Spleen (tissue), 11 donors: ENCODE measurements at regions not wholly inside any gene's neighbourhood (a gene's known extent, or its start where the extent isn't known, plus 50 kb on each side); places are given as distances from the start of the nearest gene placed in this dataset.

ENCODE experiments used
- DNase-seq: peaks from one replicate; pipeline ENCODE4 v3.0.0-alpha.2; 2020
- H3K27ac ChIP-seq, 8 donors: fragments of 200-600 bp; sonication (generic) in 7 of 8; 1 replicate in 4 of 8; 2 replicates in 4 of 8; pipeline versions ENCODE4 v1.5.0 to v1.8.0; 2016 to 2021; ENCODE audit warnings: inconsistent platforms in 4 of 8, mild to moderate bottlenecking in 4 of 8, moderate library complexity in 1 of 8
- H3K27me3 ChIP-seq, 7 donors: fragments of 200-600 bp; sonication (generic) in 6 of 7; replicated peaks in 1 of 7; 1 replicate in 4 of 7; 2 replicates in 3 of 7; pipeline versions ENCODE4 v1.5.0 to v1.8.0; 2016 to 2021; ENCODE audit warnings: inconsistent platforms in 3 of 7, mild to moderate bottlenecking in 1 of 7
- H3K36me3 ChIP-seq, 6 donors: fragments of 200-600 bp; sonication (generic) in 5 of 6; 1 replicate in 4 of 6; 2 replicates in 2 of 6; pipeline versions ENCODE4 v1.5.0 to v1.8.0; 2016 to 2021; ENCODE audit warnings: inconsistent platforms in 2 of 6
- H3K4me1 ChIP-seq, 6 donors: fragments of 200-600 bp; sonication (generic) in 5 of 6; 1 replicate in 3 of 6; 2 replicates in 3 of 6; pipeline versions ENCODE4 v1.5.0 to v1.8.0; 2016 to 2021; ENCODE audit warnings: inconsistent platforms in 3 of 6
- H3K4me3 ChIP-seq, 8 donors: fragments of 200-600 bp; sonication (generic) in 7 of 8; 1 replicate in 4 of 8; 2 replicates in 4 of 8; pipeline versions ENCODE4 v1.5.0 to v1.8.0; 2016 to 2021; ENCODE audit warnings: inconsistent platforms in 4 of 8, mild to moderate bottlenecking in 4 of 8, moderate library complexity in 2 of 8
- H3K9me3 ChIP-seq, 8 donors: fragments of 200-600 bp; sonication (generic) in 7 of 8; 1 replicate in 4 of 8; 2 replicates in 4 of 8; pipeline versions ENCODE4 v1.5.0 to v1.8.0; 2016 to 2021; ENCODE audit warnings: inconsistent platforms in 4 of 8
- POLR2A ChIP-seq, 3 donors: fragments of 450-650 bp; IDR thresholded peaks; one replicate each; pipeline ENCODE4 v1.5.1; 2017; ENCODE audit warnings: antibody characterized with exemption in 3 of 3, mild to moderate bottlenecking in 1 of 3
- POLR2AphosphoS5 ChIP-seq, 3 donors: sonication (generic); formaldehyde crosslinking; IDR thresholded peaks; one replicate each; pipeline ENCODE4 v1.5.1; 2017; ENCODE audit warnings: antibody characterized with exemption in 3 of 3
- WGBS, 5 donors: extraction: QIAGEN DNeasy Blood & Tissue Kit in 3 of 5; methylation state at CpG; one replicate each; pipeline versions ENCODE4 v1.1.5 to v1.1.7; 2013 to 2018; 5-methylcytosine and 5-hydroxymethylcytosine counted together
- intact Hi-C: fragments of 100-400 bp; cut with DNase I; formaldehyde crosslinking; loops from one replicate; pipeline ENCODE4 v1.15.0; 2023; ENCODE audit warnings: low total_unique reads
- TF ChIP-seq, protein P1 (sequence below), 11 experiments: fragments of 200-600 bp in 7 of 11; fragments of 450-650 bp in 4 of 11; sonication (generic) in 4 of 11; IDR thresholded peaks in 8 of 11; conservative IDR thresholded peaks in 3 of 11; 1 replicate in 7 of 11; 2 replicates in 4 of 11; pipeline versions ENCODE4 v1.4.0 to v1.8.0; 2016 to 2021; ENCODE audit warnings: antibody characterized with exemption in 11 of 11, inconsistent platforms in 4 of 11, mild to moderate bottlenecking in 1 of 11
- donor health status: healthy with polysubstance abuse.
- donor health status: DM: no; HTN: no; CAD: no; lungs with moderate emphysema.
- donor health status: DM: no; HTN: no; CAD: no.
- donor health status: Bipolar disorder and iron deficiency.
- donor health status: healthy.
- donor health status: DM: no; HTN: no; CAD: no.
- donor health status: DM: yes; HTN: yes; CAD: no.

DNA sequence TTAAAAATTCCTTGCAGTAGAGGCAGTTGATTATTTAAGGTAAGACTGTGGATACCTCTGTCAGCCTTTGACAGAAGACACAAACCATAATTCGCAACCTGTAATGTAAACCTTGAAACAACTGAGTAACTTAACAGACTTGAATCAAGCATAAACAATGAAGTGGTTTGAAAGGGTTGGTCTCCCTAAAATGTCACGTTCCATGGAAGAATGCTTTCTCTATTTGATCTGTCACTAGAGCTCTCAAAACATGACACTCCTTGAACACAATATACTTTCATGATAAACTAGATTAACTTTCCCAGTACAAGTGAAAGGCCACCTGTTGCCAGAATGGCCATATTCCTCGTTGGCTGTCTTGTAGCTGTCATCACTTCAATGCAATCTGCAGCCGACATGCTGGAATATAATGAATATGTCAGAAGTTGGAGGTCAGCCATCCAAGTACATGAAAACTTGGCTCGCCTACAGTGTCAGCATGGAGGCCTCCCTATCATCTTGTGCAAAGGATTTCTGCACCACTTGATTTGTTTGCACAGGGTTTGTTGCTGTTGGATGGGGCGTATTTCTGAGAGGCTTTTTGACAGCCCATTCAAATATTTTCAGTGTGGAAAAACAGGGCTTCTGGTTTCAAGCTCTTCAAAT, 228.0 kb downstream of the TLE4 start:
- no peak overlapping the region for H3K27ac ChIP-seq
- H3K9me3 ChIP-seq, result no peaks in the 10 kb centered on the region
- H3K27me3 ChIP-seq, result no peaks in the 10 kb centered on the region
- 72 to 93% (median 83%) methylated on average over 6 of the region's 6 CpGs for WGBS, 5 donors
- TF ChIP-seq POLR2AphosphoS5 (IDR thresholded peaks at IDR 0.05), result no peak
- TF ChIP-seq, protein P1, sequence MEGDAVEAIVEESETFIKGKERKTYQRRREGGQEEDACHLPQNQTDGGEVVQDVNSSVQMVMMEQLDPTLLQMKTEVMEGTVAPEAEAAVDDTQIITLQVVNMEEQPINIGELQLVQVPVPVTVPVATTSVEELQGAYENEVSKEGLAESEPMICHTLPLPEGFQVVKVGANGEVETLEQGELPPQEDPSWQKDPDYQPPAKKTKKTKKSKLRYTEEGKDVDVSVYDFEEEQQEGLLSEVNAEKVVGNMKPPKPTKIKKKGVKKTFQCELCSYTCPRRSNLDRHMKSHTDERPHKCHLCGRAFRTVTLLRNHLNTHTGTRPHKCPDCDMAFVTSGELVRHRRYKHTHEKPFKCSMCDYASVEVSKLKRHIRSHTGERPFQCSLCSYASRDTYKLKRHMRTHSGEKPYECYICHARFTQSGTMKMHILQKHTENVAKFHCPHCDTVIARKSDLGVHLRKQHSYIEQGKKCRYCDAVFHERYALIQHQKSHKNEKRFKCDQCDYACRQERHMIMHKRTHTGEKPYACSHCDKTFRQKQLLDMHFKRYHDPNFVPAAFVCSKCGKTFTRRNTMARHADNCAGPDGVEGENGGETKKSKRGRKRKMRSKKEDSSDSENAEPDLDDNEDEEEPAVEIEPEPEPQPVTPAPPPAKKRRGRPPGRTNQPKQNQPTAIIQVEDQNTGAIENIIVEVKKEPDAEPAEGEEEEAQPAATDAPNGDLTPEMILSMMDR (IDR thresholded peaks at IDR 0.05 in 8 of 11, conservative IDR thresholded peaks at IDR 0.05 in 3 of 11), result no peak
- TF ChIP-seq POLR2A (IDR thresholded peaks at IDR 0.05), result no peak
- H3K36me3 ChIP-seq, result no peaks in the 10 kb centered on the region
- intact Hi-C loops, result no loop called here
- H3K4me1 ChIP-seq, result no peaks in the 10 kb centered on the region
- no peak overlapping the region for H3K4me3 ChIP-seq
- DNase-seq, result no peak

DNA sequence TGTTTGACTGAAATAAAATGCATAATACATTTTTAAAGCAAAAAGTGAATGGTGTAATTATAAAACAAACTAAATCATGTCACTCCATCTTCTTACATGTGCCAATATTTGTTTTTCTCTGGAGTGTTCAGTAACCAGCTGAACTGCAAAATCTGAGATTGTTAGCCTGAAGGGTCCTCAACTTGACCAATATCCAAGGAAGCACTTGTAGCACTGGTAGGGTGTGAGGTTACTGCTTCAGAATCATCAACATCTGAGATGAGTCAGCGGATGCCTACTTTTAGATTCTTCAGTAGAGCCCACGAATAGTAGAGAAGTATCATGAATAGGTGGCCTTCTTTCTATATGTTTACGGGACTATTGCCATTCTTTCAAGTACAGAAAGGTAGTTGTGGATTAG, 226.7 kb downstream of the TLE4 start:
- H3K27ac ChIP-seq, result no peak overlapping the region
- H3K9me3 ChIP-seq, result no peaks in the 10 kb centered on the region
- TF ChIP-seq POLR2AphosphoS5 (IDR thresholded peaks at IDR 0.05) (no peak), POLR2A (IDR thresholded peaks at IDR 0.05) (no peak)
- TF ChIP-seq, protein P1 (IDR thresholded peaks at IDR 0.05 in 8 of 11, conservative IDR thresholded peaks at IDR 0.05 in 3 of 11), result no peak
- no peaks in the 10 kb centered on the region for H3K27me3 ChIP-seq
- H3K4me3 ChIP-seq, result no peak overlapping the region
- intact Hi-C loops, result no loop called here
- DNase-seq, result no peak
- WGBS, 5 donors, result 89 to 97% (median 92%) methylated on average over 3 of the region's 3 CpGs
- H3K36me3 ChIP-seq, result no peaks in the 10 kb centered on the region
- H3K4me1 ChIP-seq, result no peaks in the 10 kb centered on the region

DNA sequence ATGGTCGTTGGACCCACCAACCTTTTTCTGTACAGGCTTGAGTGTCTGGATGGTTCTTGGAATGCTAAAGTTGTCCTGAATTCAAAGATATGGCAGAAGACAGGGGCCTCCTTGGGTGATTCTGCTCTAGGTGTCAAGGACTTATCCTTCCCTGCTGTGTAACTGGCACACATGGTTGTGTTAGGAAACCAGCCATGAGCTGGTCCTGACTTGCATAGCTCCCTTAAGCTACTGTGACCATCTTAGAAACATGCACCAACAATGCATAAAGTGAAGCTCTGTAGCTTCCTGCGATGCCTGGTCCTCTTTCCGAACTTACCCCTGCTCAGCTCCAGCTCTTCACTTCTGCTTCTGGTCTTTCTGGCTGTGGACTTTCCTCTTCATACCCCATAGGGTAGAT, 224.6 kb downstream of the TLE4 start:
- no peaks in the 10 kb centered on the region for H3K27me3 ChIP-seq
- no peaks in the 10 kb centered on the region for H3K4me1 ChIP-seq
- H3K9me3 ChIP-seq, result no peaks in the 10 kb centered on the region
- H3K36me3 ChIP-seq, result no peaks in the 10 kb centered on the region
- H3K4me3 ChIP-seq, result no peak overlapping the region
- TF ChIP-seq, protein P1 (IDR thresholded peaks at IDR 0.05 in 8 of 11, conservative IDR thresholded peaks at IDR 0.05 in 3 of 11), result no peak
- TF ChIP-seq POLR2AphosphoS5 (IDR thresholded peaks at IDR 0.05), result no peak
- TF ChIP-seq POLR2A (IDR thresholded peaks at IDR 0.05), result no peak
- intact Hi-C loops, result no loop called here
- DNase-seq, result no peak
- no peak overlapping the region for H3K27ac ChIP-seq
- 89 to 96% (median 90%) methylated on average over 3 of the region's 3 CpGs for WGBS, 5 donors

DNA sequence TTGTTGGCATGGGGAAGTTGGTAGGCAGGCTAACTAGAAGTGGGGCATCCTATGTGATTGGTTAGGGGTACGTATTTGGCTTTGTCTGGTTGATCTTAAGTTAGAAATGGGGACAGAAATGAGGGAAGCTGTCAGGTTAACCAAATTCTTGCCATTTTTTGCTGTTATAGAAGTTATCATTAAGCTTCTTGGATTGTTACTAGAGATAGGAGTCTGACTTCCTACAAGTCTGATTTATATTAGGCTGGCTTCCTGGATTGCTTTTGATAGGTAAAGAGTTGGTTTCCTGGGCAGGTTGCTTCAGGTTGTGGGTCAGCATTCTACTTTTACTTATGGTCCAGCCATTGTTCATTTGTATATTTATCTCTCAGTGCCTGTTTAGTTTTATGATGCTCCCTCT, 216.9 kb downstream of the TLE4 start:
- no peak for DNase-seq
- TF ChIP-seq POLR2A (IDR thresholded peaks at IDR 0.05), result no peak
- TF ChIP-seq, protein P1 (IDR thresholded peaks at IDR 0.05 in 8 of 11, conservative IDR thresholded peaks at IDR 0.05 in 3 of 11), result no peak
- no peak for TF ChIP-seq POLR2AphosphoS5 (IDR thresholded peaks at IDR 0.05)
- H3K9me3 ChIP-seq, result peaks cover 0 to 14% (median 9%) of the 10 kb centered on the region in 8 donors
- H3K4me1 ChIP-seq, result no peaks in the 10 kb centered on the region
- H3K27ac ChIP-seq, result no peak overlapping the region
- H3K36me3 ChIP-seq, result no peaks in the 10 kb centered on the region
- intact Hi-C loops, result no loop called here
- H3K4me3 ChIP-seq, result no peak overlapping the region
- 83 to 95% (median 84%) methylated on average over 1 of the region's 1 CpG for WGBS, 5 donors
- H3K27me3 ChIP-seq, result no peaks in the 10 kb centered on the region
